Left forelimb (tissue), 1 donor: ENCODE measurements at regions not wholly inside any gene's neighbourhood (a gene's known extent, or its start where the extent isn't known, plus 50 kb on each side); places are given as distances from the start of the nearest gene placed in this dataset.
"Not testable (repeated sequence)": the region's sequence is repeated elsewhere in the genome, so short reads cannot be mapped to it uniquely, and the experiment has no call there.

Experiments
- DNase-seq: peaks from one replicate; pipeline ENCODE4 v3.0.0-alpha.2; 2018; ENCODE audit warnings: low spot score

DNA sequence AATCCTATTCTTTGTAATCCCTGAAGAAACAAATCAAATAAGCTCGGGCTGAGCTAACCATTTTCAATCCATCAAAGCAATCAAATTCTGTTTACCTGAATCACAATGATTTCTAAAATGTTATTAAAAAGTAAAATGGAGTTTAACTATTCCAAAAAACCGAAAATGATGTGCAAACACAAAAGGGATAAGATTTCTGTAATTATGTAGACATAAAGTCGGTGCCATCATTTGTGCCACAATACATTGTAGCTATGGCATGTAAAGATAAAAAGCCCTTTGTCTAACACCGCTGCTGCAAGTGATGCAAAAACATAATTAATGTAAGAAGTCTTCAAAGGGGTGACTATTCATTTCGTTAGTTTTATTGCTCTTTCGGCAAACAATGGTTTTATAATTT is 125.1 kb upstream of the FAM204A start:
- no peak for DNase-seq

DNA sequence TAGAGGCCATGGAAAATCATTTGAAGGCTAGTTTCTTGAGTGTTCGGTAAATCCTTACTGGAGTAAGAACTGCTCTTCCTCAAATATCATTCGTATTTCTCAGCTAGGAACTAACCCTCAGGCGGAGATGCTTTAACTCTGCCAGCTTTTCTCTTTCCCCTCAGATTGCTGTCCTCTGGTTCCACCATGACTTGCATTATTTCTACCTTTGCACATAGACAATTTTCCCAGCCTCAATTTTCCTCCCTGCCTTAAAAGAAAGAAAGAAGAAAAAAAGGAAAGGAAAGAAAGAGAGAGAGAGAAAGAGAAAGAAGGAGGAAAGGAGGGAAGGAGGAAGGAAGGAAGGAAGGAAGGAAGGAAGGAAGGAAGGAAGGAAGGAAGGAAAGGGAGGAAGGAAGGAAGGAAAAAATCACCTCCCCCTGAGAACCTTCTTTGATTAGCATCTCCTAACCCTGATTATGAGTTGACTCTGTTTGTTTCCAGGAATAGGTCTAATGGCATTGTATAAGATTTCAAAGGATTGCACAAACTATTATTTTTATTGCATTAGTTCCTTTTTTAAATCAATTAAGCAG is 123.3 kb upstream of the FAM204A start:
- no peak for DNase-seq

DNA sequence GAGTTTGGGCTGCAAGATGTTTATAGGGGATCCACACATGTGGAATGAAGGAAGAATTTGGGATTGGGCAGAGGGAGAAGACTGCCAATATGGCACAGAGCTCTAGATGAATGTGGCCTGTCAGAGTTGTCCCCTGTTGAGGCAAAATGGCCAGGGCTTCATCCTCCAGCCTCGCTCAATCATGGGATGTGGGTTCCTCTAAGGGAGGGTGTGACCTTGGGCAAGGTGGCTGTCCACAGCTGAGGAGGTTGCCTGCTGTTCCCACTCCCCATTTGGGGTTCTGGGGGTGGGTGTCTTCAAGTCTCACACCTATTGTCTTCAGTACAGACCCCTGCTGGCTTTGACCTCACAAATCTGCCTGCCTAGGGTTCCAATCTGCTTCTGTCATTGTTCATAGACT is 121.6 kb upstream of the FAM204A start:
- DNase-seq, result no peak

DNA sequence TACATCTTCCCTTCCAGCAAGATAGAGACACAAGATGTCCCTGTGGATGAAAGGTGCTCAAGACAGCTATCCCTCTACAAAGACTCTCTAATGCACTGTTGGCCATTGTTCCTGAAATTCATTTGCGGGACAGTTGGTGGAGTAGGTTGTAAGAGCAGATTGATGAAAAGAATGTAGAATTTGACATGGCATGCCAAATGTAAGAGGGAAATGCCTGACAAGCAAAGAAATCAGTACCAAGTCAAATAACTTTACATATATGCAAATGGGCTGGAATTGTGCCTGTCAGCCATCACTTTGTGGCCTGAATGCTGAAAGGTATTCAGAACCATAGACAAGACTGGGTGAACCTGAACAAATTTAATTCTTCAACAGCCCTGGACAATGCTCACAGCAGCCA is 120.3 kb upstream of the FAM204A start:
- DNase-seq, result no peak

DNA sequence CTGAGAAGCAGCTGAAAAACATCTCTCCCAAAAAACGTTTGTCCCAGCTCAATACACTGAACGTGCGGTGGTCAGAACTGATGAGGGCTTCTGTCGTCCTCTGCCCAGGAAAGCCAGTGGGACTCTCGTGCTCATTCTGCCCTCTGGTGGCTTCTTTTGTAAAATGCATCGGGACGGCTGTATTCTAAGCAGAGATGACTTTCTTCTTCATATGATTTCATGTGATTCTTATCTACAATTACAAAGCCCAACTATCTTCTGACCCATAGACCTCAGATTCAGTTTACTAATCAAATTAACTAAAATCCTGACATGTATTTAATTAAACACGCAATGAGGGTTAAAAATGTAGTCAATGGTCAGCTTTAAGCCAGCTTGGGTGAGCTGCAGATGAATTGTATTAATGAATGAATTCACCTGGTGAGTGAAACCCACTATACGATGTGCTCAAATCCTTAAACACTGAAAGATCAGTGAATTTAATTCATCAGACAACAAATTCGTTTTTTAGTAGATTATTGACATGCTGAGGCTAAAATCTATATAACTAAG is 117.6 kb upstream of the FAM204A start:
- DNase-seq, result no peak

DNA sequence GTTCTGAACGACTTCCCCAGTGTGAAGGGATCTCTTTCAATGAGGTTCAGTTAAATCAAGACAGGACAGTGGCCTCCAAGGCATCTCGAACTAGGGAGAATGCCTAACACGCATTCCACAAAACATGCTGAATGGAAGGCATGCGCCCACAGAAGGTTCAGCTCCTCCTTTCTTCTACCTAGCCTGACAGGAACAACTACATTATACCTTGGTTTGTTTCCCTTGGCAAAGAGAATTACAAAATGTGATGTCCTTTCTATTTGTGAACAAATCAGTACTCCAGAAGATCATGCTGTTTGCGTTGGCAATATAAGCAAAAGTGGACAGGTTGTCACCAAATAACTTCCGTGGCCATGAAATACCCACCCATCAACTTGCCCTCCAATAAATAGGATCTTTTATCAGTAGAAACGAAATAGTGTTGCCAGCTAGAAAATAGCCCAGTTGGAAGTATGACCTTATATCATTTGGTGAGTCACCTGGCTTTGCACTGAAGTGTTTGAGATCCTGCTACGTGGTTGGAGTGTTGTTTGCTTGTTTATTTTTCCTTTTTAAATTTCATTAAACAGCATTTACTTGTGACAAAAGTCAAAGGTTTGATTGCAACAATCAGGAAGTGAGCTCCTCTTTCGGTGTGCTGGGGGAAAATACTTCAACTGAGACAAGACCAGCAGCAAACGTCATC is 117.0 kb upstream of the FAM204A start:
- DNase-seq, result no peak

DNA sequence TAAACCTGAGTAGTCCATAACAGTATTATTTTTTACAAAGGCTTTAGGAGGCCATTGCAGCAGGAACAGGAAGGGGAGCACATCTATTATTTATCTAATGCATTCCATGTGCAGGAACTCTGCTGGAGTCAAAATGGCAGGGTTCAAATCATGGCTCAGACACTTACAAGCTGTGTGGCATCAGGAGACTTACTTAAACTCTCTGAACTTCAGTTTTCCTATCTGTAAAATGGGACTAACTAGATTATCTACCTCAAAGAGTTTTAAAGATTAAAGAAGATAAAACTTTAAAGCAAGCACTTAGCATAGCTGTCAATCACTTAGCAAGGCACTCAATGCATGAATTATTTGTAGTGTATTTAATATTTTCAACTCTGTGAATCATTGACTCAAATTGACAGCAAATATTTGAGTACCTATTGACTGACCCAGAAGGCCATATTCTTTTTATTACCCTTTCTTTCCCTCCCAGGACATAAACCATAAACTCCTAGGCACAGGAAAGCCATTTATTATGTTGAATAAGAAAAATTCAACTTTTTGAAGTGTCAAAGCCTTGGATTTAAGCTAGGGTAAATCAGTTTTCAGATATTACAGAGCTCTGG is 115.8 kb upstream of the FAM204A start:
- DNase-seq, result no peak

DNA sequence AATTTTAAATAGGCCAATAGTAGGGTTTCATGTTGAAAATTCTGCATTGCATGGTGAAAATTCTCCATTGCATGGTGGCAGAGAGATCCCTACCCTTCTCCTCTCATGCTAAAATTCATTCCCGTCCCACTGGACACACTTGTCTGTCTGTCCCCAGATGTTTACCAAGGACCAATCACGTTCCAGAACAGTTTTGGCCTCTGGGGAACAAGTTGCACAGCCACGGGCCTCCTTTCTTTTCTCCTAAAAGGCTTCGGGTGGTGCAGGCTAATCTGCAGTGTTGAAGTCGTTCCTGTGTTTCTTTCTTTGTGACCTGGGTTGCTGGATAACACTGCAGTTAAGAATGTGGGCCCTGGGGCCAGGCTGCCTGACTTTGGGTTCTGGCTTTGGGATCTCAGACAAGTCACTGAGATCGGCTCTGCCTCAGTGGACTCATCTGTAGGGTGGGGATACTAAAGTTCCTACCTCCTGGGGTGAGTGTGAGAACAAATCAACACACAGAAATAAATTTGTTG is 113.1 kb upstream of the FAM204A start:
- no peak for DNase-seq

DNA sequence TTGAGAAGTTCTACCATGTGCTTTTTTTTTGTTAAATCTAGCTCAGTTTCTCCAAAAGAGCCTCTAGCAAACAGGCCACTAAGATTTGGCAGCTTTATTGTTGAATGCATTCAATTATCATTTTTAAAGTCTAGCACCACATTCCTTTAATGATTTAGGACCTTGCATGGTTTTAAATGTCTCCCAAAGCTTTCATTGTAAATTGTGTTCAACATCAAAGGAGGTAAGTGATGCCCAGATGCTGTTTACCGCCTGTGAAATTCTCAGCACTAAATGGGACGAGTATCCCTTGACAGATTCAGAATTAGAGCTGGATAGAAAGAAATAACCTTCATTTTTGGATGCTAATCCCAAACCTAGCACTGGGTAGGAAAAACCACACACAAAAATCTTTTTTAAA is 112.1 kb upstream of the FAM204A start:
- DNase-seq, result no peak

DNA sequence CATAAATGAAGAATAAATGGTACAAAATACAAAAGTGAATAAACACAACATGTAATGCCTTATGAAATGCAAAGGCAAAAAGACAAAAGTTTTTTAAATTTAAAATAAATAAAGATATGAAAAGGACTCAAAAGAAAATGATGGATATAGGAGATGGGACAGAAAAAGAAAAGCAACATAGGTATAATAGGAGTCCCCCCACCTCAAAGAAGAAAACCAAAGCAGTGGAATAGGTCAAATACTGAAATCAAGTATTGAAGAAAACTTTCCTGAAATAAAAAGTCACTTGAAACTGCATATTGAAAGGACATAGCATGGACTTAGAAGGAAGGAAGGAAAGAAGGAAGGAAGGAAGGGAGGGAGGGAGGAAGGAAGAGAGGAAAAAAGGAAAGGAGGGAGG is 110.0 kb upstream of the FAM204A start:
- no peak for DNase-seq

DNA sequence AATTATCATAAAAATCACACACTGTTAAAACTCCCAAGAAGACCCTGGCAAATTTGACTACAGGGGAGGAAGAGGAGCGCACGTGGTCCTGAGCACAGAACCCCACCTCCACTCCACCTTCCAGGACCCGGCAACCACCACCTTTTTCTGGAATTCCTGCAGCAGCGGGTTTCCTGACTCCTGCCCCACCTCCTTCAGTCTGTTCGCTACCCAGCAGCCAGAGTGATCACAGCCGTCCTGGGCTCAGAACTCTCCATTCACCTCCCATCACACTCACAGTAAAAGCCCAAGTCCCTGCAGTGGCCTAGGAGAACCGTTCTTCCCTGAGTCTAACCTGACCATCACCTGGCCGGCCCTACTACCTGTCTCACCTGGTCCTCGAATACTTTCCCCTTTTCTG is 107.4 kb upstream of the FAM204A start:
- no peak for DNase-seq

DNA sequence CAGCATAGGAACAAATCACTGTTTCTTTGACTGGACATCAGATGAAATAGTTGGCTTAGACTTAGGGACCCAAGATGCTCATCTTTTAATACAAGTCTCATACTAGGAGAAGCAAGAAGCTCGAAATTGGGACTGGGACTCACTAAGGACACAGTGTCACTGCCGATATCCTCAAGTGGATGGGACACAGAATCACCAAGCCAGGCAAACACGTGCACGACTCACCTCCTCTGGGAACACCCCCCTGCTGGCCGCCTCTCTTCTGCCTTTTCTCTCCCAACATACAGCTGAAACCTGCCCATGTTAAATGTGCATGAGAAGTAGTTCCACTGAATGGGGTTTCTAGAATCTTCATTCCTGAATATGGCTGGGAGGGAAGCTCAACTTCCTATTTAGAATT is 106.6 kb upstream of the FAM204A start:
- no peak for DNase-seq

DNA sequence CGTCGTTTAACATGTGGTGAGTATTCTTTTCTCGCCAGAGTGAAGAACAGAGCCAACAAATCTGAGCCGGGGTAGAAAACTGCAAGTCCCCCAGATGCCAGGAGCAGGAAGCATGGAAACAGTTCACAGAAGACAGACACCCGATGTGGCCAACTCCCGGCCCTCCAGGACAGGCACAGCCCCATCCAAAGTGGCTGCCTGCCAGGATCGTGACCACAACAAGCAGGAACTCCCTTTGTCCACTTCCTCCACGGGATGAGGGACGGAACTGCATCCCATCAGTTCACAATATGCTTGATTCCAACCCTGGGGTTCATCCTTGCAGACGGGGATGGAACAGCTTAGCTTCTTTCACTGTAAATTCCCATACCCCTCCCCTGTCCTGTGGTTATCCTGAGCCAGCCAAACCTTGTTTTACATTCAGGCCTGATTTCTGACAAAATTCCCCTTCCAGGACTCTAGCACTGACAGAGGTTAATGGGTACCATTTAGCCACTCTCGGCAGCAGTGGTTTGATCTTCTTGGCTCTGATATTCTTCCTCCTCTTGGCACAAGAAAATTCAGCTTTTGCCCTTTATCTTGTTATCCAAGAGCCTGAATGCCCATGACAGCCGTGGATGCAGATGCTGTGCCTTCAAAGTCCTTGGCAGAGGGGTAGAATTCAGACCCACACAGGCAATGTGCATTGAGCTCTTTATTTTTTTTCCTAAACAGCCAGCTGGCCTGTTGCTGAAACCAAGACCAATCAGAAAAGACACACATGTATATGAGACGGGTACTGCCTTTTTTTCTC is 105.5 kb upstream of the FAM204A start:
- no peak for DNase-seq

DNA sequence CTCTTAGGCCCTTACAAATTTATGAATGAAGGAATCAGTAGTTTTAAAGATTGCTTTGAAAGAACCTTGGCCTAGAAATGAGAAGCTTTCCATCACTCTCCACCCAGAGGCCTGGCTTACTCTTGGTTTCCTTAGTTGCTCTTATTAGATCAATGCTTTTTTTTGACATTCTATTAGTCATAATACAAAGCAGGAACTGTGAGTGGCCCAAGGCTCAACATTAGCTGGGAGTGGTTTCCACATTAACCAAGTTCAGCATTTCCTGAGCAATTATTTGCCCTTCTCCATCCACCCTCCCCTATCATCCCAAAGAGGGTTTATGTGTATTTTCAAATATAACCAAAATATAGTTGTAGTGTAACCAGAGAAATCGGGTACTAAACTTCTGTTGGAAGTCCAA is 103.4 kb upstream of the FAM204A start:
- DNase-seq, result no peak

DNA sequence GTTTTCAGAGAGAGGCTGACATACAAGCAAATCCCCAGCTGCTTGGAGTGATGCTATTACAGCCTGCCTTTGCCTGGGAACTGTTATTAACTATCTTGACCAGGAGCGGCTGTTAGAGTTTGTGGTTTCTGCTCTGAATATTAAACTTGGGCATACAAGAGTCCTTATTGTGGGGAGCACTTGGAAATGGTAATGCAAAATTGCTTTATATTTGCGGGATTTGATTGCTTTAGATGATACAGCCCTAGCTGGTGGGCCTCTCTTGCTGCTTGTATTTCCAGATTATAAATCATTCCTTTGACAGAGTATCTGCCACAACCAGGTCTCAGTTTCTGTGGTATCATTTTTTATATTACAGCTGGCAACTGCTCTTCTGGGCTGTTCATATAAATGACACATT is 101.9 kb upstream of the FAM204A start:
- DNase-seq, result no peak

DNA sequence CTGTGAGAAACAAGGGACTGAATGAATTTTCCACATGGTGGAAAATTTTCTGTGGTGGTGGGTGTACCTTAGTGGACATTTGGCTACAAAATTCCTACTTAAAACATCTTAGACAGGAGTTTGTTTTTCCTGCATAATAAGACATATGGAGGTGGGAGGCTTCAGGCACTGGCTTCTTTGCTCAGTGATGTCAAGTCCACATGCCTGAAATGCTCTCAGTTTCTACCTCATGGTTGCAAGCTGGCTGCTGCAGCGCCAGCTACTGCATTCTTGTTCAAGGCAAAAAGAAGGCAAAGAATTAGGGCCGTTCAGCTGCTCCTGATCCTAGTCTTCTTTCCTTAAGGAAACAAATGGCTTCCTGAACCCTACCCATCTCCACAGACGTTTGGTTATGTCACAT is 99.9 kb upstream of the FAM204A start:
- DNase-seq, result no peak

DNA sequence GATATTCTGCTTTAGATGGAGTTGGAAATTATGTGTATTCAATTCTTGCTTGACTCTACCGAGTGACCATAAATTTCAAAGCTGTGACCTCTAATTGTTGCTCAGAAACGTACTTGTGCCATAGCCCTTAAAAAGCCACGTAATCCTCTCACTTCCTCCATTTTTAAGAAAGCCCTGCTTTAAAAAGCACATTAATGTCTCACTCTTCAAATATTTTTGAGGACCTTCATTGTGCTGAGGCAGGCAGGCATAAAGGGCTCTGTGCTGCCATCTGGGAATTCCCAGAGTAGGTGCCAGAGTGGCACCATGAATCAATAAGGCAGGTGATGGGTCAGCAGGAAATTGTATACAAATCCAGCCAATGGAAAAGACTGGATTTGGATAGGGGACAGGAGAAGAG is 97.7 kb upstream of the FAM204A start:
- no peak for DNase-seq

DNA sequence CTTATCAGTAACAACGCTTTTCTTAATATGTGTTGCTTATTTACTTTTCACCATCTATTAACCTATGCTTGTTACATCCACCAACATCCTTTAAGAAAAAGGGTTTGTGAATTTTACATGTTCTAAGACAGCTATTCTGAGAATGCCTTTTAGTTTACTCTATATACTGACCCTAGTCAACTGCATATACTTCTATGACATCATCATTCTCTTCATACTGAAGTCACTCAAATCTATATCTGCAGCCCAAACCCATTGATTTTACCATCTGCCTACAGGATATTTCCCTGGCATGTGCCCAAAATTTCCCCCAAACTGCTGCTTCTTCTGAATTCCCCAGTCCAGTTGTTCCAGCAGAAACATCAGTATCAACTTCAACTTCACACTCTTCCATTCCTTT is 94.6 kb upstream of the FAM204A start:
- DNase-seq, result no peak

DNA sequence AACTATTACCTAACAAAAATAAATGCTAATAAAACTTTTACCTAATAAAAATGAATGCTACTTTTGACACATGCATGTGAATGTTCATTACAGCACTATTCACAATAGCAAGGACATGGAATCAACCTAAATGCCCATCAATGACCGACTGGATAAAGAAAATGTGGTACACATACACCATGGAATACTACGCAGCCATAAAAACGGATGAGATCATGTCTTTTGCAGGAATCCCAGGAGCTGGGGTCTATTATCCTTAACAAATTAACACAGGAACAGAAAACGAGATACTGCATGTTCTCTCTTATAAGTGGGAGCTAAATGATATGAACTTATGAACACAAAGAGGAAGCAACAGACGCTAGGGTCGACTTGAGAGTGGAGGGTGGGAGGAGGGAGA is 88.1 kb upstream of the FAM204A start:
- no peak for DNase-seq

DNA sequence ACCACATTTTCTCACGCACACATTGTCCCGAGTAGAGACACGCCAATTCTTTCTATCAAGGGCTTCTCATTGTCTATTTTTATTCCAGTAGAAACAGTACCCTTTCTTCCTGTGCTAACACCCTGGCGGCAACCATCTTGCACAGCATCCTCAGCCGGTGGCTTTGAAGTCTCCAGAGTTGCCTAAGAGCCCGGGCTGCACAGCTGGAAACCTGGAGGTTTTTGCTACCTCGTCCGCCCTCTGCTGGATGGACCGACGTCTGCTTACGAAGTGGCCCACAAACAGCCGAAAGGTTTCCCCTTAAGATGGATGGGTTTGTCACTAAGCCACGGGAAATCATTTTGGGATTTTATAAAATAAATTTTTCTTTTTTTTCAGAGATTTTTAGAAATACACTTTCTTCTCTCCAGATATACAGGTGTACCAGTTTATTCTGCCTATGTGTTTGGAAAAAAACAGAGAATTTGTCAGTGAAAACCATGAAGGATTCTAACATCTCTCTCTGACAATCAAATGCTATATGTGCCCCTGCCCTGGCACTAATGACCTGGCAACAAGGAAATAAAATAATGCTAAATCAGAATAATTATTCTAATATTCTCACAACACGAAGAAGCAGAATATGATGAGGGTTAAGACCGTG is 81.8 kb upstream of the FAM204A start:
- peak; percentile 80 for DNase-seq

DNA sequence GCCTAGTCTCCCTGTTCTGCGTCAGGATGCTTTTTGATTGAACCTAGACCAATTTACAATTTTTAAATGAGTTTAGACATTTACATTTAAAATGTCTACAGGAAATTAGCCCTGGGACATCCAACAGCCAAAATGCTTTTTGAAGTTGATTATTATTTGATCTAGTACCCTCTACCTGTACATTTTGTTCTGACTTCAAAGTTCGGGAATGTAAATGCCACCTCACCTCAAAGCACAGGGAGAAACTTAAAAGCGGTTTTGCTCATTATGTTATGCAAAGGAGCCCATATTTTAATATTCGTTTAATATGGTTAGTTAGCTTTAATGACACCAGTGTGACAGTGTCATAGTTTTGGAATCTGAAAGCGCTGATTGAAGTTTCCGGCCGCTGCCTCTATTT is 80.1 kb upstream of the FAM204A start:
- DNase-seq, result no peak

DNA sequence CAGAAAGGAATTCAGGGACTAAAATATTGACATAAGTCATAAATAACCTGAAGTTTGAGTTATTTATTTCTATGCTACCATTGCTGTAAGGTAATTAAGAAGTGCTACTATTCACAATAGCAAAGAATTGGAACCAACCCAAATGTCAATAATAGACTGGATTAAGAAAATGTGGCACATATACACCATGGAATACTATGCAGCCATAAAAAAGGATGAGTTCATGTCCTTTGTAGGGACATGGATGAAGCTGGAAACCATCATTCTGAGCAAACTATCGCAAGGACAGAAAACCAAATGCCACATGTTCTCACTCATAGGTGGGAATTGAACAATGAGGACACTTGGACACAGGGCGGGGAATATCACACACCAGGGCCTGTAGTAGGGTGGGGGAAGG is 77.9 kb upstream of the FAM204A start:
- not testable (repeated sequence) for DNase-seq
